CD4-positive, alpha-beta T cell (primary cell): ENCODE measurements at regions not wholly inside any gene's neighbourhood (a gene's known extent, or its start where the extent isn't known, plus 50 kb on each side); places are given as distances from the start of the nearest gene placed in this dataset.

Experiments used
- ATAC-seq: fragments of 200-7000 bp; cut with Tn5 transposase; one replicate; pipeline ENCODE4 v1.10.0; 2022; ENCODE audit warnings: mild to moderate bottlenecking; ENCODE audit not compliant: poor library complexity
- CTCF ChIA-PET: fragments of 350-600 bp; sonication (Branson Sonifier 250); formaldehyde crosslinking; loops from one replicate; lab custom pipeline; 2021; ENCODE audit warnings: antibody characterized with exemption, inconsistent platforms; lab: Charles Lee
- POLR2A ChIA-PET: fragments of 350-600 bp; sonication (Branson Sonifier 250); formaldehyde crosslinking; loops from one replicate; lab custom pipeline; 2021; ENCODE audit warnings: antibody characterized with exemption, inconsistent platforms; lab: Charles Lee
- DNase-seq, 14 experiments: peaks; one replicate each; pipeline ENCODE4 v3.0.0-alpha.2; 2013 to 2020; ENCODE audit warnings: mixed read lengths in 2 of 14
- H3K27ac ChIP-seq, 2 donors: one replicate each; pipeline versions ENCODE4 v1.5.1 to v1.7.0; 2013; ENCODE audit warnings: low read length in 2 of 2, low read depth in 1 of 2, mild to moderate bottlenecking in 1 of 2
- H3K27me3 ChIP-seq, 2 experiments: 1 replicate in 1 of 2; 2 replicates in 1 of 2; pipeline versions ENCODE4 v1.6.1 to v1.7.0; 2013; ENCODE audit warnings: low read length in 2 of 2, control low read depth in 1 of 2, mild to moderate bottlenecking in 1 of 2, moderate library complexity in 1 of 2; ENCODE audit not compliant: insufficient read depth in 2 of 2, control insufficient read depth in 1 of 2
- H3K36me3 ChIP-seq: one replicate; pipeline ENCODE4 v1.6.1; 2013; ENCODE audit warnings: low read length, control low read depth; ENCODE audit not compliant: insufficient read depth
- H3K4me1 ChIP-seq: one replicate; pipeline ENCODE4 v1.6.1; 2013; ENCODE audit warnings: low read length, control low read depth; ENCODE audit not compliant: insufficient read depth
- H3K4me3 ChIP-seq: one replicate; pipeline ENCODE4 v1.5.1; 2013; ENCODE audit warnings: mild to moderate bottlenecking, low read length, moderate library complexity
- H3K9me3 ChIP-seq, 2 experiments: 1 replicate in 1 of 2; 2 replicates in 1 of 2; pipeline versions ENCODE4 v1.6.1 to v1.7.0; 2013; ENCODE audit warnings: low read length in 2 of 2, mild to moderate bottlenecking in 2 of 2, control low read depth in 1 of 2, moderate library complexity in 1 of 2; ENCODE audit not compliant: control insufficient read depth in 1 of 2, insufficient read depth in 1 of 2
- H3K27ac Mint-ChIP-seq: one replicate; pipeline ENCODE4 v1.8.0; 2020; ENCODE audit warnings: mixed read lengths
- H3K27me3 Mint-ChIP-seq: one replicate; pipeline ENCODE4 v1.8.0; 2021; ENCODE audit warnings: mixed read lengths
- H3K36me3 Mint-ChIP-seq: one replicate; pipeline ENCODE4 v1.8.0; 2021; ENCODE audit warnings: low read depth, mixed read lengths
- H3K4me1 Mint-ChIP-seq: one replicate; pipeline ENCODE4 v1.8.0; 2021; ENCODE audit warnings: low read depth, mixed read lengths
- H3K4me3 Mint-ChIP-seq: one replicate; pipeline ENCODE4 v1.8.0; 2020; ENCODE audit warnings: mild to moderate bottlenecking, mixed read lengths
- H3K9me3 Mint-ChIP-seq: one replicate; pipeline ENCODE4 v1.8.0; 2020; ENCODE audit warnings: mixed read lengths
- CTCF ChIP-seq: fragments of 200-600 bp; IDR thresholded peaks from one replicate; pipeline ENCODE4 v1.8.0; 2022; ENCODE audit warnings: antibody characterized with exemption, mild to moderate bottlenecking
- intact Hi-C, 2 experiments: fragments of 100-400 bp; cut with DNase I in 1 of 2; cut with micrococcal nuclease in 1 of 2; formaldehyde crosslinking; loops; one replicate each; pipeline versions ENCODE4 v1.15.1 to v1.9.0; 2023 to 2025; cut with DNase I, micrococcal nuclease

GRCh38 chr2:7852546-7852945 lies 829.3 kb upstream of the ID2 start:
- Mint-ChIP-seq H3K27ac (no peak overlapping the region), H3K4me3 (no peak overlapping the region), H3K9me3 (no peaks in the 10 kb centered on the region), H3K36me3 (no peaks in the 10 kb centered on the region), H3K27me3 (no peaks in the 10 kb centered on the region), H3K4me1 (peaks cover 4% of the 10 kb centered on the region)
- CTCF ChIA-PET, result no interaction called here
- Histone ChIP-seq H3K27ac (no peak overlapping the region), H3K4me1 (no peaks in the 10 kb centered on the region), H3K27me3 (no peaks in the 10 kb centered on the region), H3K36me3 (no peaks in the 10 kb centered on the region), H3K9me3 (no peaks in the 10 kb centered on the region), H3K4me3 (no peak overlapping the region)
- POLR2A ChIA-PET, result no interaction called here
- intact Hi-C loops, result no loop called here
- DNase-seq, result no peak
- no peak for TF ChIP-seq CTCF
- ATAC-seq, result no peak

GRCh38 chr2:7857904-7858303 lies 824.0 kb upstream of the ID2 start:
- H3K27me3 ChIP-seq, result no peaks in the 10 kb centered on the region
- Mint-ChIP-seq H3K4me3 (no peak overlapping the region), H3K4me1 (no peaks in the 10 kb centered on the region), H3K27ac (no peak overlapping the region), H3K27me3 (no peaks in the 10 kb centered on the region), H3K9me3 (no peaks in the 10 kb centered on the region), H3K36me3 (no peaks in the 10 kb centered on the region)
- intact Hi-C loops, result no loop called here
- POLR2A ChIA-PET, result interaction anchor here (1.1 kb wide), 1 partner anchor 11 kb away, joined by 4 read pairs; no protein-coding TSS in a partner anchor
- H3K4me3 ChIP-seq, result no peak overlapping the region
- H3K4me1 ChIP-seq, result no peaks in the 10 kb centered on the region
- H3K27ac ChIP-seq, result no peak overlapping the region
- CTCF ChIA-PET, result no interaction called here
- H3K9me3 ChIP-seq, result no peaks in the 10 kb centered on the region
- no peak for DNase-seq
- TF ChIP-seq CTCF, result no peak
- no peak for ATAC-seq
- H3K36me3 ChIP-seq, result no peaks in the 10 kb centered on the region

GRCh38 chr2:7858624-7859023 lies 823.2 kb upstream of the ID2 start:
- no peak for TF ChIP-seq CTCF
- no peak overlapping the region for H3K27ac Mint-ChIP-seq
- Histone ChIP-seq H3K27ac (no peak overlapping the region), H3K36me3 (no peaks in the 10 kb centered on the region), H3K27me3 (no peaks in the 10 kb centered on the region), H3K9me3 (no peaks in the 10 kb centered on the region), H3K4me3 (no peak overlapping the region), H3K4me1 (no peaks in the 10 kb centered on the region)
- ATAC-seq (no peak), DNase-seq (no peak)
- intact Hi-C loops, result no loop called here
- H3K9me3 Mint-ChIP-seq, result no peaks in the 10 kb centered on the region
- no peaks in the 10 kb centered on the region for H3K4me1 Mint-ChIP-seq
- no peaks in the 10 kb centered on the region for H3K27me3 Mint-ChIP-seq
- CTCF ChIA-PET, result no interaction called here
- POLR2A ChIA-PET, result no interaction called here
- no peak overlapping the region for H3K4me3 Mint-ChIP-seq
- no peaks in the 10 kb centered on the region for H3K36me3 Mint-ChIP-seq
